ENCODE measurements at regions not wholly inside any gene's neighbourhood (a gene's known extent, or its start where the extent isn't known, plus 50 kb on each side); places are given as distances from the start of the nearest gene placed in this dataset.

- Histone ChIP-seq H3K4me3 (no peak overlapping the region), H3K36me3 (replicated peaks; ENCODE audit: insufficient read depth, low read depth) (no peaks in the 10 kb centered on the region), H3K79me2 (no peaks in the 10 kb centered on the region), H3K4me1 (ENCODE audit: insufficient read depth) (no peaks in the 10 kb centered on the region), H3K27ac (peak overlapping the region; percentile 53), H3K9me3 (ENCODE audit: low read depth) (no peaks in the 10 kb centered on the region), H3K4me2 (no peak overlapping the region), H3K9me2 (replicated peaks; ENCODE audit: insufficient read depth) (no peaks in the 10 kb centered on the region), H3K27me3 (no peaks in the 10 kb centered on the region), H4K20me1 (ENCODE audit: insufficient read depth, poor library complexity, severe bottlenecking) (no peaks in the 10 kb centered on the region), H2AFZ (no peak overlapping the region)
- TF ChIP-seq EZH2 (IDR thresholded peaks at IDR 0.05; ENCODE audit: borderline replicate concordance) (no peak), CTCF (IDR thresholded peaks at IDR 0.05; ENCODE audit: poor library complexity) (no peak), EZH2phosphoT487 (IDR thresholded peaks at IDR 0.05; ENCODE audit: low read depth, severe bottlenecking, unreplicated experiment) (no peak)
- DNase-seq (ENCODE audit: low spot score), result no peak
- 18% methylated on average over 2 of the region's 2 CpGs for WGBS (ENCODE audit: low lambda C conversion rate, missing lambda C conversion rate)
These were observed 147.7 kb downstream of the COG6 start for GRCh38 chr13:39803156-39803555.

- WGBS (ENCODE audit: low lambda C conversion rate, missing lambda C conversion rate), result 97% methylated on average over 1 of the region's 1 CpG
- Histone ChIP-seq H4K20me1 (ENCODE audit: insufficient read depth, poor library complexity, severe bottlenecking) (no peaks in the 10 kb centered on the region), H3K4me3 (no peak overlapping the region), H3K27ac (peak overlapping the region; percentile 53), H2AFZ (no peak overlapping the region), H3K27me3 (no peaks in the 10 kb centered on the region), H3K4me1 (ENCODE audit: insufficient read depth) (no peaks in the 10 kb centered on the region), H3K36me3 (replicated peaks; ENCODE audit: insufficient read depth, low read depth) (no peaks in the 10 kb centered on the region), H3K79me2 (no peaks in the 10 kb centered on the region), H3K9me3 (ENCODE audit: low read depth) (no peaks in the 10 kb centered on the region), H3K9me2 (replicated peaks; ENCODE audit: insufficient read depth) (no peaks in the 10 kb centered on the region), H3K4me2 (no peak overlapping the region)
- no peak for DNase-seq (ENCODE audit: low spot score)
- TF ChIP-seq EZH2 (IDR thresholded peaks at IDR 0.05; ENCODE audit: borderline replicate concordance), result no peak
- TF ChIP-seq EZH2phosphoT487 (IDR thresholded peaks at IDR 0.05; ENCODE audit: low read depth, severe bottlenecking, unreplicated experiment), result no peak
These were observed 148.4 kb downstream of the COG6 start for GRCh38 chr13:39803851-39804250.

- H3K27me3 ChIP-seq, result no peaks in the 10 kb centered on the region
- H3K9me3 ChIP-seq (ENCODE audit: low read depth), result no peaks in the 10 kb centered on the region
- TF ChIP-seq EZH2 (IDR thresholded peaks at IDR 0.05; ENCODE audit: borderline replicate concordance), result no peak
- no peak for TF ChIP-seq CTCF (IDR thresholded peaks at IDR 0.05; ENCODE audit: poor library complexity)
- no peak for TF ChIP-seq EZH2phosphoT487 (IDR thresholded peaks at IDR 0.05; ENCODE audit: low read depth, severe bottlenecking, unreplicated experiment)
- no peak overlapping the region for H3K4me3 ChIP-seq
- no peak overlapping the region for H2AFZ ChIP-seq
- 91% methylated on average over 5 of the region's 5 CpGs for WGBS (ENCODE audit: low lambda C conversion rate, missing lambda C conversion rate)
- no peaks in the 10 kb centered on the region for H4K20me1 ChIP-seq (ENCODE audit: insufficient read depth, poor library complexity, severe bottlenecking)
- no peak for DNase-seq (ENCODE audit: low spot score)
- no peak overlapping the region for H3K27ac ChIP-seq
- no peaks in the 10 kb centered on the region for H3K4me1 ChIP-seq (ENCODE audit: insufficient read depth)
- H3K9me2 ChIP-seq (replicated peaks; ENCODE audit: insufficient read depth), result no peaks in the 10 kb centered on the region
- H3K4me2 ChIP-seq, result no peak overlapping the region
- H3K79me2 ChIP-seq, result no peaks in the 10 kb centered on the region
- no peaks in the 10 kb centered on the region for H3K36me3 ChIP-seq (replicated peaks; ENCODE audit: insufficient read depth, low read depth)
These were observed 149.1 kb downstream of the COG6 start for GRCh38 chr13:39804332-39805210.

GRCh38 chr13:39809466-39809865 is 154.0 kb downstream of the COG6 start:
- no peaks in the 10 kb centered on the region for H4K20me1 ChIP-seq (ENCODE audit: insufficient read depth, poor library complexity, severe bottlenecking)
- 100% methylated on average over 1 of the region's 1 CpG for WGBS (ENCODE audit: low lambda C conversion rate, missing lambda C conversion rate)
- no peak for TF ChIP-seq EZH2 (IDR thresholded peaks at IDR 0.05; ENCODE audit: borderline replicate concordance)
- no peak for TF ChIP-seq CTCF (IDR thresholded peaks at IDR 0.05; ENCODE audit: poor library complexity)
- TF ChIP-seq EZH2phosphoT487 (IDR thresholded peaks at IDR 0.05; ENCODE audit: low read depth, severe bottlenecking, unreplicated experiment), result no peak

More at GRCh38 chr13:39809466-39809865, 154.0 kb downstream of the COG6 start:
- H2AFZ ChIP-seq, result no peak overlapping the region
- no peak for DNase-seq (ENCODE audit: low spot score)
- no peak overlapping the region for H3K27ac ChIP-seq
- H3K9me2 ChIP-seq (replicated peaks; ENCODE audit: insufficient read depth), result no peaks in the 10 kb centered on the region
- no peak overlapping the region for H3K4me2 ChIP-seq
- H3K9me3 ChIP-seq (ENCODE audit: low read depth), result no peaks in the 10 kb centered on the region
- H3K27me3 ChIP-seq, result no peaks in the 10 kb centered on the region
- H3K4me1 ChIP-seq (ENCODE audit: insufficient read depth), result no peaks in the 10 kb centered on the region
- no peaks in the 10 kb centered on the region for H3K79me2 ChIP-seq
- H3K36me3 ChIP-seq (replicated peaks; ENCODE audit: insufficient read depth, low read depth), result no peaks in the 10 kb centered on the region
- no peak overlapping the region for H3K4me3 ChIP-seq
